Activated CD4-positive, alpha-beta memory T cell treated with anti-CD3 and anti-CD28 coated beads for 36 hours (primary cell): ENCODE measurements at regions not wholly inside any gene's neighbourhood (a gene's known extent, or its start where the extent isn't known, plus 50 kb on each side); places are given as distances from the start of the nearest gene placed in this dataset.

Experiments used
- CTCF ChIA-PET: fragments of 350-600 bp; sonication (Branson Sonifier 250); formaldehyde crosslinking; loops from one replicate; lab custom pipeline; 2021; ENCODE audit warnings: antibody characterized with exemption, inconsistent platforms; lab: Charles Lee
- POLR2A ChIA-PET: fragments of 350-600 bp; sonication (Branson Sonifier 250); formaldehyde crosslinking; loops from one replicate; lab custom pipeline; 2021; ENCODE audit warnings: antibody characterized with exemption; lab: Charles Lee
- DNase-seq: peaks from one replicate; pipeline ENCODE4 v3.0.0-alpha.2; 2020
- H3K27ac Mint-ChIP-seq: one replicate; pipeline ENCODE4 v1.8.0; 2021; ENCODE audit warnings: mixed read lengths
- H3K27me3 Mint-ChIP-seq: one replicate; pipeline ENCODE4 v1.8.0; 2021; ENCODE audit warnings: mixed read lengths
- H3K36me3 Mint-ChIP-seq: one replicate; pipeline ENCODE4 v1.8.0; 2021; ENCODE audit warnings: mixed read lengths
- H3K4me1 Mint-ChIP-seq: one replicate; pipeline ENCODE4 v1.8.0; 2021; ENCODE audit warnings: low read depth, mixed read lengths
- H3K4me3 Mint-ChIP-seq: one replicate; pipeline ENCODE4 v1.8.0; 2021; ENCODE audit warnings: mild to moderate bottlenecking, mixed read lengths
- H3K9me3 Mint-ChIP-seq: one replicate; pipeline ENCODE4 v1.8.0; 2021; ENCODE audit warnings: mixed read lengths
- intact Hi-C: fragments of 100-400 bp; cut with micrococcal nuclease; formaldehyde crosslinking; loops from one replicate; pipeline ENCODE4 v1.15.1; 2023

GRCh38 chr7:155886391-155887173 lies 74.3 kb upstream of the SHH start:
- Mint-ChIP-seq H3K27me3 (peaks cover 5% of the 10 kb centered on the region), H3K9me3 (no peaks in the 10 kb centered on the region), H3K27ac (no peak overlapping the region), H3K4me1 (no peaks in the 10 kb centered on the region), H3K36me3 (no peaks in the 10 kb centered on the region), H3K4me3 (no peak overlapping the region)
- DNase-seq = no peak
- intact Hi-C loops = no loop called here
- CTCF ChIA-PET = no interaction called here
- POLR2A ChIA-PET = no interaction called here

DNA sequence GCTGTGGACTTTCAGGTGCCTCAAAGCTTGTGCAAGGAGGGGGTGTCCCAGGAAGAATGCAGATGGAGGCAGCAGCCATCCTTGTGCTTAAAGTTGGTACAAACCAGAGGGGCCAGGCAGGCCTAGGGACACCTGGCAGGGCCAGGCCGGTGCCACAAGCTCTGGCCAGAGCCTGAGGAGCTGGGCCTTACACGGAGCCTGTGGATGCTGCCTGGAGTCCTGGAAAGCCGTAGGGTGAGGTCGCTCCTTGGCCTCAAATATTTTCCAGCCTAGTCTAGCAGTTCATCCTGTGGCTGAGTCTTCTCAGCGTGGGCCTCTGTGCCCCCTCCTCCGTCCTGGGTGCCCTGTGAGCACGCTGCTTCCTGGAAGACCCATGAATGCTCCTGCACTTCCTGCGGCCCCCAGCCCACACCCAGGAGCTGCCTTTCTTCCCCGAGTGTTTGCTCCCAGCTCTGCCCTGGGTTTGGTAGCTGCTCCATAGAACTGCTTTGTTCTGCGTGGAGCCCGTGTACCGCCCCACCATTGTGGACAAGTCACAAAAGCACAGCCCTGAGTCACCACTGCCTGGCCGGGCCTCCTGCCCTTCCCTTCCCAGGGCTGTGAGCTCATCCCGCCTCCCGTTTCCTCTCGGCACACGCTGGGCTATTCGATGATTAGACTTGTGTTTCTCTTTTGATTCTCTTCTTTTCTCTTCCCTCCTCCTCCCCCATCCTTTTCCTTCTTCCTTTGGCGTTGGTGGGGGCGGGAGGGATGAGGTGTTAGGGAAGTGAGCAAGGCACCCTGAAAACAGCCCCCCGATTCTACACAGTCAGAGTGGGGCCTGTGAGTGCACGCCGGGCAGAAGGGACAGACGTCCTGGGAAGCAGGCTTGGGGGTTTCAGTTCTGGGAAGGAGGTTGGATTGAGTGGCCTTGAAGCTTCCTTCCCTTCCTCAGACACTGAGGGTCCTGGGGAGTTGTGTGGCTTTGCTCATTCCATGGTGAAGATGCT lies 73.2 kb upstream of the SHH start:
- Mint-ChIP-seq H3K36me3 (no peaks in the 10 kb centered on the region), H3K4me3 (no peak overlapping the region), H3K27ac (no peak overlapping the region), H3K27me3 (peaks cover 5% of the 10 kb centered on the region), H3K4me1 (no peaks in the 10 kb centered on the region), H3K9me3 (no peaks in the 10 kb centered on the region)
- no peak for DNase-seq
- intact Hi-C loops = no loop called here
- ChIA-PET POLR2A (no interaction called here), CTCF (no interaction called here)

DNA sequence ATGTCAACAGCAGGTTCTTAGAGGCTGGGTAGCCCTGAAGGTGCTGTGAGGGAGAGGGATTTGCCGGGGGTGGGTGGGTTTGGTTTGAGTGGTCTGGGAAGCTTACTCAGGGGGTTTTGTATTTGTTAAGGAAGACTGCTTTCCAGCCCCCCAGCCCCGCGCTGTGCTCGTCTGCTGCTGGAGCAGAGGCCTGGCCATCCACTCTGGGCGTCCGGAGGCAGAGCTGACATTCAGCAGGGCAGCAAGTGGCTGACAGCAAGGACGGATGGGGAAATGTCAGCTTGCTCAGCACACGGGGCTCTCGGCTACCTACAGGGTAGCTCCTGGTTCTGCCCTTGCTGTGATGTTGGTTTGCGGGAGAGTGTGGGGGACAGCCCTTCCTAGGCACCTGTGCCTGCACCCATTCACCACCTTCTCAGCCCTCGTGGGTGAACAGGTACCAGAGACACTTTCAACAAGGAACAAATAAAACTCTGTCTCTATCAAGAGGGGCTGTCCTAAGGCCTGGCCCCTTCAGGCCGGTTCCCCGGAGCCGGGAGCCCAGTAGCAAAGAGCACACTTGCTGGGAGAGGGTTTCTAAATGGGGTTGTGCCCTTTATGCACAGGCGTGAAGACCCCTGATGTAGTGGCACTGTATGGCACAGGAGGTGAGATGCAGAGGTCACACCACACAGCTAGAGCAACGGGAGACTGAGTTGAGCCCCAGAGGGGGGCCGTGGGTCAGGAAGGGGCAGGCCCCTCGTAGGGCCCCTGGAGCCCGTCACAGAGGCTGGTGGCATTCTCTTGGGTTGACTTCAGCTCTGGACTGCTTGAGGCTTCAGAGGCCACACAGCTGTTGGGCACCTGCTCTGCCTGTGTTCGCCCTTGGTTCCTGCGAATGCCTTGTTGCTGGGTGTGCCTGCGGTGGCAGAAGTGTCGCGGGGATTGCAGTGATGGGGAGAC lies 72.2 kb upstream of the SHH start:
- ChIA-PET CTCF (no interaction called here), POLR2A (no interaction called here)
- Mint-ChIP-seq H3K4me1 (no peaks in the 10 kb centered on the region), H3K4me3 (no peak overlapping the region), H3K27me3 (peaks cover 5% of the 10 kb centered on the region), H3K36me3 (no peaks in the 10 kb centered on the region), H3K9me3 (no peaks in the 10 kb centered on the region), H3K27ac (no peak overlapping the region)
- intact Hi-C loops = no loop called here
- DNase-seq = no peak

- no peaks in the 10 kb centered on the region for H3K36me3 Mint-ChIP-seq
- no peak for DNase-seq
- H3K4me1 Mint-ChIP-seq = no peaks in the 10 kb centered on the region
- intact Hi-C loops = no loop called here
- no peaks in the 10 kb centered on the region for H3K9me3 Mint-ChIP-seq
- H3K27ac Mint-ChIP-seq = no peak overlapping the region
- POLR2A ChIA-PET = no interaction called here
- CTCF ChIA-PET = no interaction called here
- H3K27me3 Mint-ChIP-seq = peaks cover 5% of the 10 kb centered on the region
- H3K4me3 Mint-ChIP-seq = no peak overlapping the region
Measured at GRCh38 chr7:155883491-155884224, 71.4 kb upstream of the SHH start.

DNA sequence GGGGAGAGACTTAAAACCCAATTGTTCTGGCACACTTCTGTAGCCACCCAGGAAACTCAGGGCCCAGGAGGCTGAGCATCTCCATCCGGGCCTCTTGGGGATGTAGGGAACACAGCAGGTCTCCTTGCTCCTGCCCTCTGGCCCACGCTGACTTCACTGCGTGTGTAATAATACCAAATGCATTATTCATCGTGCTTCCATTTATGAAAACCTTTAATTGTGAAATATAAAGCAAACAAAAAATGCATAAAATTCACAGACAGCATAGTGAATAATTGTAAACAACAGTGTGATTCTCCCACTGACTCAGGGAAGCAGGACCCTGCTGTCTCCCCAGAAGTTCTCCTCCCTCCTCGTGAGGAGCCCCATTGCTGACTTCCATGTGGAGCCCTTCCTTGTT lies 70.3 kb upstream of the SHH start:
- Mint-ChIP-seq H3K36me3 (no peaks in the 10 kb centered on the region), H3K4me1 (no peaks in the 10 kb centered on the region), H3K9me3 (no peaks in the 10 kb centered on the region), H3K27ac (no peak overlapping the region), H3K27me3 (peaks cover 5% of the 10 kb centered on the region), H3K4me3 (no peak overlapping the region)
- CTCF ChIA-PET = no interaction called here
- intact Hi-C loops = no loop called here
- DNase-seq = no peak
- POLR2A ChIA-PET = no interaction called here

DNA sequence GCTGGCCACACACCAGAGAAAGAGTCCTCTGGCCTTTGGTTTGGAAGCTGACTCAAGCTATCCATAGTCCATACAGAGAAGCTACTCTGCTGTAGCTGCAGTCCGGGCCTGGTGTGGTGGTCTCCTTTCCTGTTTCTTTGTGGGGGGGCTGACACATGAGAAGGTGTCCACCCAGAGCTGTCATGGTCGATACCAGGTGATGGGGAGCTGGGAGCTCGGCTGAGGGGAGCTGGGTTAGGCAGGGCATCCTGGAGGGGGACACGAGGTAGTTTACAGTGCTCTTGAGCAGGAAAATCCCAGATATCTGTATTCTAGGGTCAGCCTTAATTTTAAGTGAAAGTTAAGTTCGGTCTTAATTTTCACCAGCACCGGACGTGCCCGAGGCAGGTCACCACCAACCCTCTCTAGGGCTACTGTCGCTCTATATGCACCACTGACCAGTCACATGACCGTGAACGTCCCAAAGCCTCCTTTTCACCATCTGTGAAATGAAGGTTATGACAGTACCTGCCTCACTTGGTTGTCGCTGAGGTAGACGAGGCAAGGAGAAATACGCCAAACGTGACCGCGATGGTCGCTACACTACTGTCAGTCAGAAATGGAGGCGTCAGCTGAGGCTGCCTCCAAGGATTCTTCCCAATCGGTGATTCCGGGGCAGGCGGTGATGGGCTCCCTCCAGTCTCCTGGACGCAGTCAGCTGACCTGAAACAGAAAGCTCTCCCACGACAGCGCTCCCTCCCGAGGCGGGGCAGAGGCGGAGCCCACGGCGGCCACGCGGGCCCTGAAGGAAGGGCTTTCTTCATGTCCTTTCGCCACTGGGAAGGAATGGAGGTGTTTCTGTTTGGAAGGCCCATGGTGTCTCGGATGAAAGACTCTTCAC lies 69.4 kb upstream of the SHH start:
- DNase-seq = no peak
- ChIA-PET CTCF (no interaction called here), POLR2A (no interaction called here)
- intact Hi-C loops = no loop called here
- Mint-ChIP-seq H3K4me1 (no peaks in the 10 kb centered on the region), H3K9me3 (no peaks in the 10 kb centered on the region), H3K27me3 (peaks cover 5% of the 10 kb centered on the region), H3K27ac (no peak overlapping the region), H3K4me3 (no peak overlapping the region), H3K36me3 (no peaks in the 10 kb centered on the region)

GRCh38 chr7:155880721-155881120 lies 68.5 kb upstream of the SHH start:
- DNase-seq = no peak
- Mint-ChIP-seq H3K27me3 (peaks cover 2% of the 10 kb centered on the region), H3K27ac (no peak overlapping the region), H3K9me3 (no peaks in the 10 kb centered on the region), H3K36me3 (no peaks in the 10 kb centered on the region), H3K4me3 (no peak overlapping the region), H3K4me1 (no peaks in the 10 kb centered on the region)
- ChIA-PET CTCF (no interaction called here), POLR2A (no interaction called here)
- intact Hi-C loops = no loop called here

- Mint-ChIP-seq H3K4me1 (no peaks in the 10 kb centered on the region), H3K27me3 (peaks cover 2% of the 10 kb centered on the region), H3K4me3 (no peak overlapping the region), H3K27ac (no peak overlapping the region), H3K9me3 (no peaks in the 10 kb centered on the region), H3K36me3 (no peaks in the 10 kb centered on the region)
- intact Hi-C loops = no loop called here
- DNase-seq = no peak
- ChIA-PET CTCF (no interaction called here), POLR2A (no interaction called here)
Measured at GRCh38 chr7:155879592-155879991, 67.3 kb upstream of the SHH start.

- peaks cover 3% of the 10 kb centered on the region for H3K27me3 Mint-ChIP-seq
- ChIA-PET POLR2A (no interaction called here), CTCF (no interaction called here)
- no peak for DNase-seq
- no peak overlapping the region for H3K4me3 Mint-ChIP-seq
- intact Hi-C loops = no loop called here
- no peaks in the 10 kb centered on the region for H3K9me3 Mint-ChIP-seq
- H3K36me3 Mint-ChIP-seq = no peaks in the 10 kb centered on the region
- H3K27ac Mint-ChIP-seq = no peak overlapping the region
- H3K4me1 Mint-ChIP-seq = no peaks in the 10 kb centered on the region
Measured at GRCh38 chr7:155878674-155879073, 66.4 kb upstream of the SHH start.

GRCh38 chr7:155878250-155878649 lies 66.0 kb upstream of the SHH start:
- Mint-ChIP-seq H3K4me1 (no peaks in the 10 kb centered on the region), H3K36me3 (no peaks in the 10 kb centered on the region), H3K27ac (no peak overlapping the region), H3K4me3 (no peak overlapping the region), H3K27me3 (peaks cover 3% of the 10 kb centered on the region), H3K9me3 (no peaks in the 10 kb centered on the region)
- intact Hi-C loops = no loop called here
- DNase-seq = no peak
- CTCF ChIA-PET = no interaction called here
- POLR2A ChIA-PET = no interaction called here

- POLR2A ChIA-PET = no interaction called here
Measured at GRCh38 chr7:155877167-155877566, 64.9 kb upstream of the SHH start.

More at GRCh38 chr7:155877167-155877566, 64.9 kb upstream of the SHH start:
- CTCF ChIA-PET = no interaction called here
- no peaks in the 10 kb centered on the region for H3K36me3 Mint-ChIP-seq
- no peaks in the 10 kb centered on the region for H3K9me3 Mint-ChIP-seq
- no peak overlapping the region for H3K27ac Mint-ChIP-seq
- intact Hi-C loops = no loop called here
- DNase-seq = no peak
- H3K4me3 Mint-ChIP-seq = no peak overlapping the region
- no peaks in the 10 kb centered on the region for H3K4me1 Mint-ChIP-seq
- H3K27me3 Mint-ChIP-seq = peaks cover 3% of the 10 kb centered on the region
